GM19035 (cell line): ENCODE measurements at regions not wholly inside any gene's neighbourhood (a gene's known extent, or its start where the extent isn't known, plus 50 kb on each side); places are given as distances from the start of the nearest gene placed in this dataset.
"Not testable (repeated sequence)": the region's sequence is repeated elsewhere in the genome, so short reads cannot be mapped to it uniquely, and the experiment has no call there.

Experiments used
- ATAC-seq: cut with Tn5 transposase; IDR thresholded peaks from one replicate; pipeline ENCODE4 v1.9.1; 2021; ENCODE audit not compliant: unreplicated experiment

DNA sequence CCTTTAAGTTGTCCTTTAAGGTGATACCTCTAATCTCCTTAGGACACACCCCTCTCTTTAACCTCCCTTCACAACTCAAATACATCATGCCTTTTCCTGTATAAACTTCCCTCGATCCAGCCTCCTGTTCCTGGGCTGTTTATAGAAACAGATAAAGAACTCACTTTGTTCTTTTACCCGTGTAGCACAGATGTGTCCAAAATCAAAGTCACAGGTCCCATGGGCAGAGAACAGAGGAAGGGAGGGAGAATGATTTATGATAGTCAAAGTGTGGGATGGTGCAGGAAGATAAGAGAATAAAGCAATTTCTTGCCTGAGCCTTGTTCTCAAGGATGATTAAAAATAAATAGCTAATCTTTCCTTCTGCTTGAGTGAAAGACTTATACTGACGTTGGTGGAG, 50.3 kb upstream of the CABCOCO1 start:
- ATAC-seq: no peak

DNA sequence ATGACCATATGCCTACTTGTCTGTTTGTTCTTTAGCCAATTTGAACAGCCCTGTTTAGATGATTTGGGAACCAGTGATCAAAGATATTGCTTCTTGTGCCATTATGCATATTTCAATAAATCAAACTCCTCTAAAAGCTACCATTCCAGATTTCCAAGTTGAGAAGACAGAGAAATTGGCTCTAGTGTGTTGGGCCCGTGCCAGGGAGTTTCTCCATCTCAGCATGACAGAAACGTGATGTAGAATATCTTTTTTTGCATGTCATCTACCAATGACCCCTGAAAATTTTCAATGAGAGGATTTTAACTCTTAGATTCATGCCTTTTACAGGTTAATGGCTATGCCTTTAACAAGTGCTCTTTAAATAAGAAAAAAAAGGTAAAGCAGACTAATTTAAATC, 50.7 kb upstream of the CABCOCO1 start:
- ATAC-seq: no peak

DNA sequence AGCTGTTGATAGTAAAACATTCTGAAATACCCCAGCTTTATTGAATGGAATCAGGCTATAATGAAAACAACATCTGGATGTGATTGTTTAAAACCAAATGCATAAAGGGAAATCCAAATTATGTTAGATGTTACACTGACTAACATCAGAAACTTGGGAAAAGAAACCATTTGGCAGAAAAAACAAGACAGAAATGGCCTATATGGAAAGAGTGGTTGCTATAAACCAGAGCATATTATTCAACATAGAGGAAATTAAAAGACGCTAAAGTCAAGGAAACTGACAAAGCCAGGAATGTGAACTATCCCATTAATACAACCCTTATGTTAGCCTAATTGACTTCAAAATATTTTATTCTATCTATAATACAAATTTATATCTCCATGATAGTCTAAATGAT, 53.0 kb upstream of the CABCOCO1 start:
- no peak for ATAC-seq

DNA sequence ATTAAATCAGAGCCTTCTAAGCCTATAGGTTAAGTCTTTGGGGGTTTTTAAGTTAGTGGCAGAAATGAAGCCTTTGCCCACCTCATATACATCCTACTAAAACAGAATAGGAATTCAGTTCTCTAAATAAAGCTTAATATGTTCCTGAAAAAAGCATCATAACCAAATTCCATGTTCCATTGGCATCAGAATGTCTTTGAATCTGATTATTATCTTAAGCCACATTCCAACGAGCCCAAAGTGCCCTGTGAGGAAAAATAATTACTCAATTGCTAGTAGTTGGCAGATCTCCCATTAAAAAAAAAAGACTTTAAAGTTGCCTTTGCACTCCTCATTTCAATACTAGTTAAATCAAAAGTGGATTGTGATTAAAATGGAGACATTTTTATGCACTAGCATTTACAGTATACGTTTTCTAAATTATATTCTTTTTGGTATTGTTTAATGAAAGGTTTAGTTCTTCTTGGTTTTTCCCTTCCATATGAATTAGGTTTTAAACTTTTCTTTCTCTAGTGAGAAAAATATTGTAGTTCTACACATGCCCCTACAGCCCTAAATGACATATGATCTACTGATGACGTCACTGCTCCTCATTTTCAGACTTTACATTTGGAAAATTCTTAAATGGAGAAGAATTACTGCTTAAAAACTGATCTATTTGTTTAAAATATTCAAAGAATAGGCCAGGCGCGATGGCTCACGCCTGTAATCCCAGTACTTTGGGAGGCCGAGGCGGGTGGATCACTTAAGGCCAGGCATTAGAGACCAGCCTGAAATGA, 54.3 kb upstream of the CABCOCO1 start:
- no peak for ATAC-seq

DNA sequence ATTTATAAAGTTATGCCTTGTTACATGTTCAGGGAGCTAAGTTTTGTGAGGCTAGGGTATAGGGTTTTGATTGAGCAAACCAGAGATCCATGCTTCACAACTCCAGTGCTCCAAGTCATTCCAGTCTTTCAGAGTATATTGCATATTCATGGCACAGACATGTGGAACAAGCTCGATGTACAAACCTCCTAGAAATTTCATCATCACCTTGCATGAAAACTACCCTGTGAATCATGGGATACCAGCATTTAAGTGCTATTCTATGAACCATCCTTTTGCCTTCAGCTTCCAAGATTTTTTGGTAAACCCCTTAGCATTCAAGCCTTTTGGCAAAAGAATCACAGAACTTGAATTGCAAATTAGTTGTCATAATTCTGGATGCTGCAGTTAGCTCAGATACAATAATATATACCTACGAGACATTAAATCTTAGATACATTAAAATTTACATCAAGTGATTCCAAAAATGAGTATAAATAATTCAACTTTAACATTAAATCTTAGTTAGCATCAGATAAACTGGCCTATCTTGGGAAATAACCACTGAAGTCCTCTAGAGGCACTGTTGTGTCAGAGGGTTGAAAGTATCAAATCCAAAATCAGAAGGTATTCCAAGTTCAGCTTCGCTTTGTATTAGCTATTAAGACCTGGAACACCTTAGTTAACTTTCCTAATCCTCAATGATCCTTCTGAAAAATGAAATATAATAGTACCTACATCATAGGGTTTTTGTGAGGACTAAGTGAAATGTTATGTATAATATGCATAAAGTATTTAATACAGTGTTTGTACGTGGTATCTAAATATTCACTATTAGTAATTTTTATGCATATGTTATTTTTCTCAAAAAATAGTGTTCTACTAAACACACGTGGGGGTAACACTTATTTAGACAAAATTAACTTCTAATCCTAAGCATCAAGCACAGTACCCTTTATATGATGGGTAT, 55.5 kb upstream of the CABCOCO1 start:
- ATAC-seq: peak; percentile 55

DNA sequence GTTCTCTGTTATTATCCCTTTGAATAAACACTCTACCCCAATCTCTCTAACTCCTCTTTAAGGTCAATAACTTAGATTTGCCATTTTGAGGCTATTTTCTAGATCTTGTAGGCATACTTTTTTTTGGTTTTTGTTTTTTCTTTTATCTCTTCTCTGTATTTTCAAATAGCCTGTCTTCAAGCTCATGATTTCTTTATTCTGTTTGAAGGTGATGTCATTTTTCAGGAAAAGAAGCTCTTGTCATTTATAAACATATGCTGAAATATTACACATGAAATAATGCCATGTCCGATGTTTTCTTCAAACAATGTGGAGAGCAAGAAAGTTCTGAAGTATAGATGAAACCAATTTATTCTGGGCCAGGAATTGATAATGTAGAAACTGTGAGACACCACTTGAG, 57.5 kb upstream of the CABCOCO1 start:
- ATAC-seq: no peak

DNA sequence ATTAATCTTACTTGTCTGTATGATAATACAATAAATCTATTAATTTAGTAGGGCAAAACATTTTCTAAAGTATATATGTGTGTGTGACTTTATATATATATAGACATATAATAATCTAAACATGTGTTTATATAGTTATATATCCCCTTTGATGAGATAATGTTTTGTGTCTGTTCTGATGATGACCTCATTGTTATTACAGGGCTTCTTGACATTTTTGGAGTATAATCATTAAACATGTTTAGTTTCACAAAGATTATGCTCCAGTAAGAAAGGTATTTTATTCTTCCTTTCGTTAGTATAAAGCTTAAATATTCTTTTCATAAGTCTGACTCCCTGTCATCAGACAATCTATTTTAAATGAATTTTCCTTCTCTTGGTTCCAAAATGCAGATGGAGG, 62.3 kb upstream of the CABCOCO1 start:
- ATAC-seq: no peak

DNA sequence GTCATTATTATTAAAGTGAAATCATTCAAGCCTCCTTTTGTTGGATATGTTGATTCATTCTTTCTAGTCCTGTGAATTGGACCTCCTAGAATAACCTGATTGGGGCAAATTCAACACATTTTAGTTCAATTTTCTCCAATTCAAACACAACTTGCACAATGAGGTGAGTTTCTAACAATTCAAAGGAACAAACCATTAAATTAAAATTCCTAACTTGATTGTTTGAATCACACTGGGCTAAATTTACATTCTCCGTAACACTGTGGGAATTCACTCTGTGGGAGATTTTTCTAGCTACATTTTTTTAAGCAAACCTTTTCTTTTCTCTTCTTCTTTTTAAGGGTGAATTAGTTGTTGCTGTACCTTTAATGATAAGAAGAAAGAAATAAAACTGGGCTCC, 68.3 kb upstream of the CABCOCO1 start:
- ATAC-seq: no peak

DNA sequence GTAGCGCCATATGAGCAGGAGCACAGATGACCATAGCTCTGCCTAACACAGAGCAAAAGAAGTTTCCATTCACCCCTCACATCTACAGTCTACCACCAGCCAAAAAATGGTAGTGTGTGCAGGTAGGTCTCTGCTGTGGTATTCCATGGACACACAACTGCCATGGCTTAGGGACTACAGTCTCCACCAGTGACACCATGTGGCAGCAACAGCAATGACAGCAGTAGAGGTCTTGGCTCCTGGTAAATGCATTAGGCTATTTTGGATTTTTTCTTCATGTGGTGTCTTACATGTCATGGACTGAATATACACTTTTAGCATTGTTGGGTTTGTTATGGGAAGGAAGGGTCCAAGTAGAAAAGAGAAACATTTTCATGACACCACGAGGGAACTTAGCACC, 70.1 kb upstream of the CABCOCO1 start:
- peak; percentile 63 for ATAC-seq

DNA sequence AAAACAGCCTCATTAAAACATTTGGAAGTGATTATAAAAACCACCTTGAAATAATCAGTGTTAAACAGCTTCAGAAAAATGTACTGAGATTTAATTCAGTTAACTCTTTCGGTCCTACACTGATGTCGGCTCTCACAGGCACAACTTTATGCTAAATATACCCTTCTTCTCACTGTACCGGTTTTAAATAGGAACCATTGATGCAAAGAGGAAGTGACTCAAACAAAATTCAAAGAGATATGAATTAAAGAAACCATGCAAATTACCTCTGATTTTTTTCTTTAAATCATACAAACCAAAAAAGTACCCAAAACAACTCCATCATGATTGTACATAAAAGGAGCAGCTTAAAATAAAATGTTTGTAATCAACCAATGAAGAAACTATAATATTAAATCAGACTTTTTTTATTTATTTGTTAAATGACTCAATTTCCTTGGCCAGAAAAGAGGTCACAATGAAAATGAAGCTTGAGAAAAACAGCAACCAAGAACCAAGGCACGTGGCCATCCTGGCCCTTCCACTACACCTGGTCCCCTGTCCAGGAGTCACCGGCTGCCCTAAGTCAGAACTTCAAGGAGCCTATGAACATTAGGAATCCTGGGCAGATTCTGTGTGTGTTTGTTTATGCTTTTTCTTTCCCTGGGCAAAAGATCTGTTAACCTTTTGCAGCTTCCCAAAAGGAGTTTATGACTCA, 73.0 kb upstream of the CABCOCO1 start:
- ATAC-seq: no peak

DNA sequence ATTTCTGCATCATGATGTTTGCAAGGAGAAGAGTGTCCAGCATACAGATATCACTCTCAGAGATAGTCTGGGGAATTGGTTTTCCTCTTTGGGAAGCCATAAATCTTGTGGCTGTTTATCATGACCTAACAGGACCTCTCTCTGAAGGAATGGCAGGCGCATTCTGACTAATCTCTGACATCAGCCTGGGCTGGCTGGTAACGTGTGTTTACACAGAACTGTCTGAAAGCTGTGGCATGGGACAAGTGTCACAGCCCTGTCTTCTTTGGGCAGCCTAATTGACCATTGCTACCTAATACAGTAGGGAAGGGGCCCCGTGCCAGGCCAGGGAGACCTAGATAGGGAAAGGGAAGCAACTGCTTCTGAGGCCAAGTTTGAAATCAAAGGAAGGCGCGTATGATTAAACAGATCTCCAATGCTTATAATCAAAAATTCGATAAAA, 73.9 kb upstream of the CABCOCO1 start:
- ATAC-seq: no peak

DNA sequence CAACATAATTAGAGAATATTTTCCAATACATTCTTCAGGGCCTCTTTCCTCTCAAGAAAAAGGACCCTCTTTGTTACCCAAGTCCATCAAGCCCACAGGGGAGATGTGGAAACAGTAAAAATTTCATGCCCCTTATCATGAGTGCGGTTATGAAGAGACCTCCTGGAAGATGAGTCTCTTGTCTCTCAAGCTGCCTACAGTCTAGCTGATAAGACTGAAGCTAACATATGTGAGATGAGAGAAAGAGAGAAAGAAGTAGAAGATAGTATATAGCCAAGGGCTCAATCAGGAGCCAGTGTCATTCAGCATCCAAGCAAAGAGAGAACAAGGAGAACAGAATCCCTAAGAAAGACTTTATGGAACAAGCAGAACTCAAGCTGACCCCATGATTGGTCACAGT, 75.9 kb upstream of the CABCOCO1 start:
- no peak for ATAC-seq

DNA sequence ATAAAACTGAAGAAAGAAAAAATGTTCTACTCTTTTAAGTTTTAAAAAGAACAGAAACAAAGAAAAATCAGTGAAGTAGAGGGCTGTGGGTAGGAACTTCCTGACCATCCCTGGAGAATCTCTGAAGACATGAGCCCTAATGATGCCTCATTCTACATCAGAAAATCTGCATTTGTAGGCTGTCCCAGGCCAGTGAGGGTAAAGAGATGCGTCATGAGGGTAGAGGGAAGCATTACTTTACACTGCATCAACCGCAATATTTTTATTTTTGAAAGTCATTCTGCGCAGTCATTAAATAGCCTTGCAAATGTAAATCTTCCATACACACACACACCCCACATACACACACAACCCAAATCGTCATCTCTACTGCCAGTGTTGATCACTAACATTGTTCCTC, 82.1 kb upstream of the CABCOCO1 start:
- no peak for ATAC-seq

DNA sequence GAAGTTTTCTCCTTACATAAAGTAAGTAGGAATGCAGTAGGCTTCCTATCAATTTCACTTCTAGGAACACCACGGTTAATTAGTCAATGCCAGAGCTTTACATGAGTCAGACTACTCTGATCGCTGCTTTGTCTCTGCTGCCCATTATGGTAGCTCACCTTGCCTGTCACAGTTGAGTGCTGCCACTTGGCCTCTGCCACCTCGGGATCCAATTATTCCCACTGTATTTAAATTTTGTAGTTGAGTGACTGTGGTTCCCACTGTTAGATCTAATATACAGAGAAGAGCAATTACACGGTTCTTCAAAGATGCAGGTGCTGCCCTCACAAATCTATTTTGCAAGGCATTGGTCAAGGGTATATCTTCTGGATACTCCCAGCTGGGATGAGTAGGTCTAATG, 92.5 kb upstream of the CABCOCO1 start:
- ATAC-seq: not testable (repeated sequence)

DNA sequence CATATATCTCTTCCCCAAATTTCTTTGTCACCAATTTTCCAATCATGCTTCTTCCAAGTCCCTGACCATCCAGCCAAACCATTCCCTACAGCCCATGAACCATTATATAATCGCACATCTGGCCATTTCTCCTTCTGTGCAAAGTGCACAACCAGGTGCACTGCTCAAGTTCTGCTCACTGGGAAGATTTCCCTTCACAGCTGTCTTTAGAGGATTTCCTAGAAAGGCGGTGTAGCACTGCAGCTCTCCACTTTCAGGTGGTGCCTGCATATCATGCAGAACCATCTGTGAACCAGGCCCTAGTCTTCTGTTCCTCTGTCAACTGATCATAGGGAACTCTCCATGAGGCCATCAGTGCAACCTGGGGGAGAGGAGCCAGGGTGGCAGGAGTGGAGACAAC, 95.0 kb upstream of the CABCOCO1 start:
- ATAC-seq: no peak

DNA sequence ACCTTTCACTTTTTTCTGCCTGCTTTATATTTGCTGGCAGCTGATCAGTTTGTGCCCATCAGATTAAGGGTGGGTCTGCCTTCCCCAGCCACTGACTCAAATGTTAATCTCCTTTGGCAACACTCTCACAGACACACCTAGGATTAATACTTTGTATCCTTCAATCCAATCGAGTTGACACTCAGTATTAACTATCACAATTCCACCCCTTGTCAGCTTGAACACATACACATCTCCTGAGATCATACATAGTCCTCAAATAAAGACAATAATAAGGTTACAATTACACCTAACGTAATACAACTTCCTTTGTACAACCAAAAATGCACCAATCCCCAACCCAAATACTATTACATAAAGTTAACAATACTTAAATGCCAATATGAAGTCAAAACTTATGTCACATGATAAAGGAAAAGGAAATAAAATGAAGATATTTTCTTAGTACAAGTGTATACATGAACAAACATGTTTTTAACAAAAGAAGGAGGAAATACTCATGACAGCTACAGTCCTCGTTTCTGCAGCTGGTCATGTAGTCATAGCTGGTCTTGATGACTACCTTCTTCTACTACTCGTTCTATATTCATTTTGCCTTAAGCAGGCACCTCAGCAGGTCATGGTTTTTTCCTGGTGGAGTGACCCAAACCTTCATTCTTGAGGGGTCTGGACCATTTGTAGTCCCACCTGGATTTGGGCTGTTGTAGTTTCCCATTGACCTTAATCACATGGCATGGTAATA, 96.7 kb upstream of the CABCOCO1 start:
- no peak for ATAC-seq

DNA sequence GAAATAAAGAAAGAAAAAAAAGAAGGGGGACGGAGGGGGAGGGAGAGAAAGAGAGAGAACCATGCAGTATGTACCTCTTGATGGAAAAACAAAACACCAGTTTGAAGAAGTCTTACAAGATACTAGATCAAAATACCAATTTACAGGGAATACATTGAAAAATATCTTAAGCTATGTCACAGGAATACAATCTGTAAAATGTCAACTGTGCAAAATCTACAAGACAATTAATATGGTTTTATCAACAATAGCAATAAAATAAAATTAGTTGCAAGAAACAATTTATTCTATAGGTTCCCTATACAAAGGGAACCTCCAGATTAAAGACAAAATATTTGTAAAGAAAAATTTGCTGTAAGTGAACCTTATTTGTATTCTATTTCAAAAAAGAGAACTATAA, 98.3 kb upstream of the CABCOCO1 start:
- no peak for ATAC-seq

DNA sequence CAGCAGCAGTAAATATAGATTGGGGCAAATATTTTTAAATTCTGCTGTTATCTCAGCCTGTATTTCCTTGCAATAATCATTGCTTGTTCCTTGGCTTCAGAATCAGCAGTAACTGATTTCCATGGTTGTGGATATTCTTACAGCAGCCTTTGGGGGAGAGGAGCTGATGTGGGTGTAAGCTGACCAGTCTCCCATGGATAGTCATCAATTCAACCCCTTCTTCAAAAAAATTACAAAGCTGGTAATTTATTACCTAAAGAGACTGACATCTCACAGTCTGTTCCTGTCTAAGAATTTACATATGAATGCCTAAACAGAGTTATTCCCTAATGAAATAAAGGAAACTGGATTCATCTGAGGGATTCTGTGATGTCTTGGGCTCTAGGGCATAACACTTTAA, 103.1 kb upstream of the CABCOCO1 start:
- ATAC-seq: no peak

DNA sequence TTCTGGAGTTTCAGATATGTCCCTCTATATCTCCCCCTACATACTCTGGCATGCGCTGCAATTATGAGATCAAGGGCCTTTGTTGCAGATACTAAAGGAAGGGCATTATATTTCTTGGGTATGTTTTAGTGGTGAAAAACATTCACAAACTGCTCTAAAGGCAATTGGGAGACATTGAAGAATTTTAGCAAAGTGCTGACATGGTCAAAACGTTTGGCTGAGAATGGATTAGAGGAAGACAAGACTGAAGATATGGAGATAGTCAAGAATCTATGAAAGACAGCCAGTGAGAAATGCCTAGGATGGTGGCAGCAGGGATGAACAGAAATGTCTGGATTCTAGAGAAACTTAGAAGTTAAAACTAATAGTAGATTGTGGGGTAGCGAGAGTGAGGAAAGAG, 104.5 kb upstream of the CABCOCO1 start:
- ATAC-seq: no peak

DNA sequence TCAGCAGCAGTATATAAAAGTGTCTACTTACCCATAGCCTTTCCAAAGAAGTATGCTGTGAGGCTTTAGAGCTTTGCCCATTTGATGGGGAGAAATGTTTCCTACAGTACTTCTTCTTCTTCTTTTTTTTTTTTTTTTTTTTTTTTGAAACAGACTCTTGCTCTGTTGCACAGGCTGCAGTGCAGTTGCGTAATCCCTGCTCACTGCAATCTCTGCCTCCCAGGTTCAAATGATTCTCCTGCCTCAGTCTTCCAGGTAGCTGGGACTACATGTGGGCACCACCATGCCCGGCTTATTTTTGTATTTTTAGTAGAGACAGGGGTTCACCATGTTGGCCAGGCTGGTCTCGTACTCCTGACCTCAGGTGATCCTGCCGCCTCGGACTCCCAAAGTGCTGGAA, 101.7 kb upstream of the TMEM26 start:
- no peak for ATAC-seq

DNA sequence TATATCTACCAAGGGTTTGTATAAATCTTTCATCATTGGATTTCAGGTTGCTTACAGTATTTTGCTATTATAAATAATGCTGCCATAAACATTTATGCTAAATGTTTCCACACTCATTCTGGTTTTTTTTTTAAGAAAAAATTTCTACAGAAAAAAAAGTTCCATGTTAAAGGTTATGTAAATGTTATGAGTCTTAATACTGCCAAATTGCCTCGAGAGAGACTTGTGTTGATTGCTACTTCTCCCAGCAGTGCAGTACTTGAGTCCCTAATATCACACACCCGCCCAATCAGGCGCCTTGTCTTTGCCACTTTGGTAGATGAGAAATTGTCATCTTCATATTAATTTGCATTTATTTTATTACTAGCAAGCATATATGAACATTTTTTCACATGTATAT, 96.7 kb upstream of the TMEM26 start:
- no peak for ATAC-seq
